RWPE2 (cell line): ENCODE measurements at regions not wholly inside any gene's neighbourhood (a gene's known extent, or its start where the extent isn't known, plus 50 kb on each side); places are given as distances from the start of the nearest gene placed in this dataset.

Source experiments
- ATAC-seq: fragments of 200-7000 bp; cut with Tn5 transposase; 3 replicates; pipeline ENCODE4 v1.9.1; 2021; ENCODE audit warnings: low read depth
- DNase-seq: peaks from one replicate; pipeline ENCODE4 v3.0.0-alpha.2; 2020; ENCODE audit warnings: low spot score
- H3K27ac ChIP-seq: fragments of 450-650 bp; 2 replicates; pipeline ENCODE4 v1.5.1; 2017; ENCODE audit warnings: mild to moderate bottlenecking; ENCODE audit not compliant: poor library complexity, severe bottlenecking
- H3K27me3 ChIP-seq: fragments of 250-450 bp; sonication (Bioruptor Pico); 2 replicates; pipeline ENCODE4 v1.5.1; 2021; ENCODE audit warnings: mild to moderate bottlenecking, moderate library complexity; ENCODE audit not compliant: insufficient read depth, poor library complexity, severe bottlenecking
- H3K36me3 ChIP-seq: fragments of 250-450 bp; sonication (Bioruptor Pico); 2 replicates; pipeline ENCODE4 v1.5.1; 2020; ENCODE audit warnings: low read depth, mild to moderate bottlenecking, moderate library complexity
- H3K4me1 ChIP-seq: fragments of 250-450 bp; sonication (Bioruptor Pico); 2 replicates; pipeline ENCODE4 v1.5.1; 2021; ENCODE audit warnings: mild to moderate bottlenecking, moderate library complexity; ENCODE audit not compliant: insufficient read depth, poor library complexity, severe bottlenecking
- H3K4me3 ChIP-seq: fragments of 250-450 bp; sonication (Bioruptor Pico); 2 replicates; pipeline ENCODE4 v1.5.1; 2021; ENCODE audit warnings: mild to moderate bottlenecking, moderate library complexity; ENCODE audit not compliant: severe bottlenecking
- H3K9me3 ChIP-seq: fragments of 250-450 bp; sonication (Bioruptor Pico); 2 replicates; pipeline ENCODE4 v1.5.1; 2021; ENCODE audit warnings: mild to moderate bottlenecking, moderate library complexity; ENCODE audit not compliant: severe bottlenecking
- TF ChIP-seq, protein P1 (sequence below): fragments of 450-650 bp; IDR thresholded peaks from one replicate; pipeline ENCODE4 v1.5.1; 2017; ENCODE audit warnings: mild to moderate bottlenecking, moderate library complexity; ENCODE audit not compliant: poor library complexity, severe bottlenecking

DNA sequence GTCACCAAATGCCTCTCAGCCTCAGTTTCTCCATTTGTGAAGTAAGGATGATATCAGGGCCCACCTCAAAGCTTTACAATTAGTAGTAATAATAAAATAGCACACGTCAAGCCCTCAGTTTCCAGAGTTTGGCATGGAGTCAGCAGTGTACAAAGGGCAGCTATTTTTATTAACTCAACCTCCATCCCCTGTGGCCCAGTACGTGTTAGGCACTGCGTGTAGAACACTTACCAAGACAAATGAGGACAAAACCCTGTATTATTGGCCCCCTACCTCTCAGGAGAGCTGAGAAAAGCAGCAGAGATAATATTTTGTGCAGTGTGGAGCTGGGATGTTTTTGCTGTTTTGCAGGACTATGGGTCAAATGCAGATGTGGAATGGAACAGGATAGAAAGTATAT, 280.8 kb downstream of the C12orf75 start:
- ATAC-seq (no peak), DNase-seq (no peak)
- no peaks in the 10 kb centered on the region for H3K4me1 ChIP-seq
- H3K4me3 ChIP-seq: no peak overlapping the region
- H3K27ac ChIP-seq: no peak overlapping the region
- no peaks in the 10 kb centered on the region for H3K36me3 ChIP-seq
- H3K9me3 ChIP-seq: no peaks in the 10 kb centered on the region
- no peaks in the 10 kb centered on the region for H3K27me3 ChIP-seq
- TF ChIP-seq, protein P1, sequence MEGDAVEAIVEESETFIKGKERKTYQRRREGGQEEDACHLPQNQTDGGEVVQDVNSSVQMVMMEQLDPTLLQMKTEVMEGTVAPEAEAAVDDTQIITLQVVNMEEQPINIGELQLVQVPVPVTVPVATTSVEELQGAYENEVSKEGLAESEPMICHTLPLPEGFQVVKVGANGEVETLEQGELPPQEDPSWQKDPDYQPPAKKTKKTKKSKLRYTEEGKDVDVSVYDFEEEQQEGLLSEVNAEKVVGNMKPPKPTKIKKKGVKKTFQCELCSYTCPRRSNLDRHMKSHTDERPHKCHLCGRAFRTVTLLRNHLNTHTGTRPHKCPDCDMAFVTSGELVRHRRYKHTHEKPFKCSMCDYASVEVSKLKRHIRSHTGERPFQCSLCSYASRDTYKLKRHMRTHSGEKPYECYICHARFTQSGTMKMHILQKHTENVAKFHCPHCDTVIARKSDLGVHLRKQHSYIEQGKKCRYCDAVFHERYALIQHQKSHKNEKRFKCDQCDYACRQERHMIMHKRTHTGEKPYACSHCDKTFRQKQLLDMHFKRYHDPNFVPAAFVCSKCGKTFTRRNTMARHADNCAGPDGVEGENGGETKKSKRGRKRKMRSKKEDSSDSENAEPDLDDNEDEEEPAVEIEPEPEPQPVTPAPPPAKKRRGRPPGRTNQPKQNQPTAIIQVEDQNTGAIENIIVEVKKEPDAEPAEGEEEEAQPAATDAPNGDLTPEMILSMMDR: no peak

DNA sequence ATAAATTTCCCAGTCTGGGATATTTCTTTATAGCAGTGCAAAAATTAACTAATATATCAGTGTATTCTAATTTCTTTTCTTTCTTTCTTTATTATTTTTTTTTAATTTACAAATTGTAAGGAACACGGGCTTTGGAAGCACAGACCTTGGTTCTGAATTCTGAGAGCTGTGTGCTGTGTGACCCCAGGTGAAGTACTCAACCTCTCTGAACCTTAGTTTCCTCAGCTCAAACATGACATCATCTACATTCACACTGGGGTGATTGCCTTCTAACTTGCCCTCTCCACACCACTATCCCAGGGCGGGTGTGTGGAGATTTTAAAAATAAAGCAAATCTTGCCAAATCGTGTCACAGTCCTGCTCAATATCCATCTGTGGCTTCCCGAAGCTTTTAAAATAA, 282.8 kb downstream of the C12orf75 start:
- Histone ChIP-seq H3K9me3 (no peaks in the 10 kb centered on the region), H3K4me3 (no peak overlapping the region), H3K4me1 (no peaks in the 10 kb centered on the region), H3K27me3 (no peaks in the 10 kb centered on the region), H3K36me3 (no peaks in the 10 kb centered on the region), H3K27ac (no peak overlapping the region)
- no peak for ATAC-seq
- TF ChIP-seq, protein P1: no peak
- DNase-seq: no peak

DNA sequence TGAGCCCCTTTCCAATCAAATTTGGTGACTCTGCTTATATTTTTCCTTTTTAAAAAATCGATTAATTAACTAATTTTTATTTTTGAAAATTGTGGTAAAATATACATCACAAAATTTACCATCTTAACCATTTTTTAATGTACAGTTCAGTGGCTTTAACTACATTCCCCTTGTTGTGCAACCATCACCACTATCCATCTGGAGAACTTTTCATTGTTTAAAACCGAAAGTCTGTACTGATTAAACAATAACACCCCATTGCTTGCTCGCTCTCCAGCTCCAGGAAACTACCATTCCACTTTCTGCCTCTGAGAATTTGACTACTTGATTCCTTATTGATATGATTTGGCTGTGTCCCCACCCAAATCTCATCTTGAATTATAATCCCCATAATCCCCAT, 283.4 kb downstream of the C12orf75 start:
- Histone ChIP-seq H3K4me3 (no peak overlapping the region), H3K4me1 (no peaks in the 10 kb centered on the region), H3K27ac (no peak overlapping the region), H3K27me3 (no peaks in the 10 kb centered on the region), H3K9me3 (no peaks in the 10 kb centered on the region), H3K36me3 (no peaks in the 10 kb centered on the region)
- DNase-seq (no peak), ATAC-seq (no peak)
- TF ChIP-seq, protein P1: no peak

DNA sequence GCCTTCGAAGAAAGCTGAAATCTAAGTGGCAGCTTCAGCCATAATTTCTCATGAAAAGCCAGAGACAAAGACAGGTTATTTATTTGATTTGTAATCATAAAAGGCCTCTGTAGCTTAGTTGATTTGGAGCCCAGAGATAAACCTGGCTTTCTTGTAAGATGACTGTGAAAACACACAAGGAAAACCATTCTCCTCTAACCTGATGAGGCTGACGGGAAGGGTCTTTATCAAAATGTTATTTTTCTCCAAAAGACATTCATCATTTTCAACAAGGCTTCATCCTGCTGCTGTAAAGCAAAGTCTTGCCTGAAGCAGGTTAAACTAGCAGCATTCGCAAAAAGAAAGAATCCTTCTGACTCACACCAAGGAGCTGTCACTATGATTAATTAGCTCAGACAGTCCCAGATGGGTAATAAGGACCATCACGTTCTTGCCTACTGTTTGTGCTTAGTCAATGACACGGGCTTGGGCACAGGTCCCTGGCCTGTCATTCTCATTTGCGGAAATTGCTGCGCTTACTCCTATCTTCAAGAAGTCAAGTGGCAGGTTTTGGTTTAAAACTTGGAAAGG, 286.6 kb downstream of the C12orf75 start:
- ATAC-seq: no peak
- no peak for DNase-seq
- H3K36me3 ChIP-seq: no peaks in the 10 kb centered on the region
- H3K27ac ChIP-seq: no peak overlapping the region
- TF ChIP-seq, protein P1: no peak
- no peaks in the 10 kb centered on the region for H3K9me3 ChIP-seq
- no peaks in the 10 kb centered on the region for H3K4me1 ChIP-seq
- no peaks in the 10 kb centered on the region for H3K27me3 ChIP-seq
- no peak overlapping the region for H3K4me3 ChIP-seq

DNA sequence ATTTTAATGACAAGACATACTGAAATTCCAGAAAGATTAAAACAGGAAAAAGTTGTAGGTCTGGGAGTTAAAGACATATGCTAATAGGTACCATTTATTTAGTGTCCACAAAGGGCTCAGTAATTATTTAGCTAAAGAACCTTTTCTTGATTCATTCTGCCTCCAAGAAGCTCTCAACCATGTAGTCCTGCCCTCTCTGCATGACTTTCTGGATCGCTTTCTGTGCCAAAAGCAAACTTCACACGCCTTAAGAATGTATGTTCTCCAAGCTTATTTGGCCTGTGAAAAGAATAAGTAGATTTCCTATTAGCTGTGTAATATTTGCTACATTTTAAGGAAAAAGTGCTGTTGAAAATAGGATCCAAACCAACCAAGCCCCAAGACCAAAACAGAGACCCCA, 291.7 kb downstream of the C12orf75 start:
- H3K27ac ChIP-seq: no peak overlapping the region
- TF ChIP-seq, protein P1: no peak

More for the DNA sequence above, 291.7 kb downstream of the C12orf75 start:
- Histone ChIP-seq H3K9me3 (no peaks in the 10 kb centered on the region), H3K4me3 (no peak overlapping the region), H3K36me3 (no peaks in the 10 kb centered on the region), H3K27me3 (no peaks in the 10 kb centered on the region), H3K4me1 (no peaks in the 10 kb centered on the region)
- DNase-seq (no peak), ATAC-seq (no peak)
